Neural cell (in vitro differentiated cells): ENCODE measurements at regions not wholly inside any gene's neighbourhood (a gene's known extent, or its start where the extent isn't known, plus 50 kb on each side); places are given as distances from the start of the nearest gene placed in this dataset.

ENCODE experiments used
- H2AFZ ChIP-seq: fragments of 200-600, 300-800 bp; sonication (generic), shearing (Covaris generic); 2 replicates; pipeline ENCODE4 v1.6.0; 2014; ENCODE audit warnings: low read depth, mild to moderate bottlenecking, antibody characterized with exemption, low read length, moderate library complexity
- H3F3A ChIP-seq: fragments of 200-600 bp; shearing (Covaris generic); 2 replicates; pipeline ENCODE4 v1.6.1; 2016; ENCODE audit warnings: mild to moderate bottlenecking, moderate library complexity, mixed read lengths, antibody characterized with exemption, low read length; ENCODE audit not compliant: insufficient read depth, poor library complexity, severe bottlenecking
- H3K27ac ChIP-seq: fragments of 200-600, 300-800 bp; sonication (generic), shearing (Covaris generic); 2 replicates; pipeline ENCODE4 v1.5.1; 2014; ENCODE audit warnings: mild to moderate bottlenecking, low read length, moderate library complexity
- H3K27me3 ChIP-seq: fragments of 300-800, 200-600 bp; sonication (generic), shearing (Covaris generic); 2 replicates; pipeline ENCODE4 v1.6.0; 2014; ENCODE audit warnings: mild to moderate bottlenecking, low read depth, low read length, moderate library complexity; ENCODE audit not compliant: insufficient read depth
- H3K36me3 ChIP-seq: fragments of 300-800, 200-600 bp; sonication (generic), shearing (Covaris generic); 2 replicates; pipeline ENCODE4 v1.5.1; 2014; ENCODE audit warnings: mild to moderate bottlenecking, antibody characterized with exemption, low read length, moderate library complexity; ENCODE audit not compliant: insufficient read depth
- H3K4me2 ChIP-seq: fragments of 300-800, 200-600 bp; sonication (generic), shearing (Covaris generic); 2 replicates; pipeline ENCODE4 v1.6.0; 2014; ENCODE audit warnings: mild to moderate bottlenecking, low read length
- H3K4me3 ChIP-seq: fragments of 300-800, 200-600 bp; sonication (generic), shearing (Covaris generic); 2 replicates; pipeline ENCODE4 v1.5.1; 2014; ENCODE audit warnings: mild to moderate bottlenecking, low read length, moderate library complexity
- H3K79me2 ChIP-seq: fragments of 200-600 bp; shearing (Covaris generic); replicated peaks from 2 replicates; pipeline ENCODE4 v1.6.0; 2014; ENCODE audit warnings: mild to moderate bottlenecking, low read length, moderate library complexity; ENCODE audit not compliant: insufficient read depth
- H3K9ac ChIP-seq: fragments of 300-800, 200-600 bp; sonication (generic), shearing (Covaris generic); 2 replicates; pipeline ENCODE4 v1.6.1; 2016; ENCODE audit warnings: mild to moderate bottlenecking, low read length, mixed read lengths
- H3K9me2 ChIP-seq: fragments of 200-600 bp; shearing (Covaris generic); 2 replicates; pipeline ENCODE4 v1.6.1; 2016; ENCODE audit warnings: mild to moderate bottlenecking, low read length, mixed read lengths; ENCODE audit not compliant: insufficient read depth
- H3K9me3 ChIP-seq: fragments of 200-600, 300-800 bp; sonication (generic), shearing (Covaris generic); 2 replicates; pipeline ENCODE4 v1.6.1; 2016; ENCODE audit warnings: mild to moderate bottlenecking, mixed run types, low read length, moderate library complexity, mixed read lengths
- H4K20me1 ChIP-seq: fragments of 200-600 bp; shearing (Covaris generic); 2 replicates; pipeline ENCODE4 v1.6.1; 2016; ENCODE audit warnings: mild to moderate bottlenecking, mixed run types; ENCODE audit not compliant: insufficient read depth
- CTCF ChIP-seq: fragments of 450-650 bp; IDR thresholded peaks from 2 replicates; pipeline ENCODE4 v1.5.1; 2014; ENCODE audit warnings: antibody characterized with exemption, mild to moderate bottlenecking, moderate library complexity; ENCODE audit not compliant: poor library complexity, severe bottlenecking
- EP300 ChIP-seq: fragments of 450-650 bp; conservative IDR thresholded peaks from 2 replicates; pipeline ENCODE4 v1.6.1; 2014; ENCODE audit warnings: antibody characterized with exemption, mild to moderate bottlenecking, moderate library complexity; ENCODE audit not compliant: poor library complexity, severe bottlenecking
- EZH2 ChIP-seq: fragments of 200-600, 300-800 bp; shearing (Covaris generic), sonication (generic); IDR thresholded peaks from 2 replicates; pipeline ENCODE4 v1.6.1; 2014; ENCODE audit warnings: antibody characterized with exemption, low read length, borderline replicate concordance, mild to moderate bottlenecking; ENCODE audit not compliant: insufficient read depth, poor library complexity, severe bottlenecking
- MXI1 ChIP-seq: fragments of 450-650 bp; conservative IDR thresholded peaks from 2 replicates; pipeline ENCODE4 v1.6.1; 2014; ENCODE audit warnings: antibody characterized with exemption, mild to moderate bottlenecking; ENCODE audit not compliant: poor library complexity, severe bottlenecking
- POLR2AphosphoS5 ChIP-seq: IDR thresholded peaks from 2 replicates; pipeline ENCODE4 v1.6.1; 2012
- RAD21 ChIP-seq: fragments of 450-650 bp; conservative IDR thresholded peaks from 2 replicates; pipeline ENCODE4 v1.6.1; 2014; ENCODE audit warnings: antibody characterized with exemption, mild to moderate bottlenecking, moderate library complexity
- REST ChIP-seq: IDR thresholded peaks from 2 replicates; pipeline ENCODE4 v1.6.1; 2012; ENCODE audit warnings: borderline replicate concordance
- SMC3 ChIP-seq: fragments of 450-650 bp; conservative IDR thresholded peaks from 2 replicates; pipeline ENCODE4 v1.6.1; 2014; ENCODE audit warnings: antibody characterized with exemption, mild to moderate bottlenecking, moderate library complexity; ENCODE audit not compliant: poor library complexity
- TAF1 ChIP-seq: IDR thresholded peaks from 2 replicates; pipeline ENCODE4 v1.6.1; 2012; ENCODE audit warnings: low read depth

- Histone ChIP-seq H3K4me2 (no peak overlapping the region), H3K4me3 (no peak overlapping the region), H3F3A (no peaks in the 10 kb centered on the region), H3K27me3 (no peaks in the 10 kb centered on the region), H3K9ac (no peak overlapping the region), H3K9me2 (no peaks in the 10 kb centered on the region), H3K79me2 (no peaks in the 10 kb centered on the region), H4K20me1 (no peaks in the 10 kb centered on the region), H3K27ac (no peak overlapping the region), H2AFZ (no peak overlapping the region), H3K9me3 (no peaks in the 10 kb centered on the region), H3K36me3 (no peaks in the 10 kb centered on the region)
- TF ChIP-seq TAF1 = no peak
- TF ChIP-seq POLR2AphosphoS5 = no peak
- TF ChIP-seq REST = no peak
- TF ChIP-seq RAD21 = no peak
- TF ChIP-seq MXI1 = no peak
- TF ChIP-seq SMC3 = no peak
- no peak for TF ChIP-seq EP300
- TF ChIP-seq EZH2 = no peak
- TF ChIP-seq CTCF = no peak
These were observed 73.4 kb upstream of the NAMPT start for GRCh38 chr7:106358103-106358663.

- Histone ChIP-seq H3F3A (no peaks in the 10 kb centered on the region), H3K4me3 (no peak overlapping the region), H3K27me3 (no peaks in the 10 kb centered on the region), H3K27ac (no peak overlapping the region), H3K36me3 (no peaks in the 10 kb centered on the region), H3K79me2 (no peaks in the 10 kb centered on the region), H3K9ac (no peak overlapping the region), H2AFZ (no peak overlapping the region), H3K9me3 (no peaks in the 10 kb centered on the region), H3K9me2 (no peaks in the 10 kb centered on the region), H3K4me2 (no peak overlapping the region), H4K20me1 (no peaks in the 10 kb centered on the region)
- TF ChIP-seq CTCF = no peak
- TF ChIP-seq REST = no peak
- no peak for TF ChIP-seq TAF1
These were observed 72.9 kb upstream of the NAMPT start for GRCh38 chr7:106357675-106358074.
